Transverse colon (tissue), 4 donors: ENCODE measurements at regions not wholly inside any gene's neighbourhood (a gene's known extent, or its start where the extent isn't known, plus 50 kb on each side); places are given as distances from the start of the nearest gene placed in this dataset.

ENCODE experiments used
- DNase-seq: peaks from one replicate; pipeline ENCODE4 v3.0.0-alpha.2; 2019
- H3K27ac ChIP-seq, 4 donors: fragments of 200-600 bp; sonication (generic); 2 replicates each; pipeline ENCODE4 v1.5.1; 2016 to 2018; ENCODE audit warnings: inconsistent platforms in 4 of 4
- H3K27me3 ChIP-seq: fragments of 200-600 bp; sonication (generic); 2 replicates; pipeline ENCODE4 v1.5.1; 2017; ENCODE audit warnings: inconsistent platforms
- H3K36me3 ChIP-seq, 4 donors: fragments of 200-600 bp; sonication (generic); 2 replicates each; pipeline ENCODE4 v1.5.1; 2017 to 2019; ENCODE audit warnings: inconsistent platforms in 4 of 4
- H3K4me1 ChIP-seq, 4 donors: fragments of 200-600 bp; sonication (generic); 2 replicates each; pipeline ENCODE4 v1.5.1; 2017 to 2020; ENCODE audit warnings: inconsistent platforms in 4 of 4
- H3K4me3 ChIP-seq, 4 donors: fragments of 200-600 bp; sonication (generic); 1 replicate in 1 of 4; 2 replicates in 3 of 4; pipeline versions ENCODE4 v1.5.1 to v1.6.1; 2017 to 2019; ENCODE audit warnings: inconsistent platforms in 4 of 4
- H3K9me3 ChIP-seq, 2 donors: fragments of 200-600 bp; sonication (generic); 2 replicates each; pipeline ENCODE4 v1.5.1; 2017 to 2019; ENCODE audit warnings: inconsistent platforms in 2 of 2
- CTCF ChIP-seq, 5 experiments: fragments of 200-600 bp in 3 of 5; fragments of 450-650 bp in 2 of 5; sonication (generic) in 3 of 5; IDR thresholded peaks; 1 replicate in 2 of 5; 2 replicates in 3 of 5; pipeline ENCODE4 v1.5.1; 2016 to 2017; ENCODE audit warnings: antibody characterized with exemption in 5 of 5, inconsistent platforms in 3 of 5, mild to moderate bottlenecking in 2 of 5, moderate library complexity in 1 of 5
- EP300 ChIP-seq: sonication (generic); formaldehyde crosslinking; IDR thresholded peaks from one replicate; pipeline ENCODE4 v1.6.1; 2017; ENCODE audit warnings: antibody characterized with exemption, low read depth
- POLR2A ChIP-seq: fragments of 450-650 bp; IDR thresholded peaks from one replicate; pipeline ENCODE4 v1.6.1; 2016; ENCODE audit warnings: antibody characterized with exemption, mild to moderate bottlenecking, moderate library complexity
- POLR2AphosphoS5 ChIP-seq, 3 donors: sonication (generic); formaldehyde crosslinking; IDR thresholded peaks; one replicate each; pipeline ENCODE4 v1.6.1; 2016; ENCODE audit warnings: antibody characterized with exemption in 3 of 3
- WGBS, 2 donors: methylation state at CpG; one replicate each; pipeline ENCODE4 v1.1.5; 2018; ENCODE audit warnings: low coverage in 1 of 2; 5-methylcytosine and 5-hydroxymethylcytosine counted together
- in situ Hi-C, 4 donors: fragments of 200-750 bp; cut with MboI; loops; one replicate each; pipeline versions ENCODE4 v1.15.0 to v1.15.1; 2017; ENCODE audit warnings: low sequenced_read_pairs in 3 of 4, low pct_ligation_motif_present in 1 of 4, low pct_unique_long_range_greater_than_20kb in 1 of 4
- intact Hi-C: fragments of 100-400 bp; cut with DNase I; formaldehyde crosslinking; loops from one replicate; pipeline ENCODE4 v1.15.1; 2023; ENCODE audit warnings: low total_unique reads

DNA sequence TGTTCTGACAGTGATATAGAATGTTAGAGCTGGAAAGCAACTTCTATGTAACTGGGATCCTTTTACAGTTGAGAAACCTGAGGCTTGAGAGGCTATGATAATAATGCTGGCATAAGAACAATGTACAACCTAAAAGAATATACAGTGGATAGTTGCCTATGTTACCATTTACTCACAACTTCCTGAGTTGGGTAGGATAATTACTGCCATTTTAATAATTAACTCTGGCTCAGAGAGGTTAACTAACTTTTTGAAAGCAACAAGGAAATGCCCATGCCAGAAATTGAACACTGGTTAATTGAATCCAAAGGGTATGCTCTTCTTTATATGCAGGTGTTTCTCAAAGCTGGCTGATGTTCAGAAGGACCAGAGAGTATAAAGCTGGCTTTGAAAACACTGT, 530.7 kb upstream of the MAP3K7 start:
- Histone ChIP-seq H3K27me3 (no peaks in the 10 kb centered on the region), H3K36me3 (no peaks in the 10 kb centered on the region), H3K9me3 (no peaks in the 10 kb centered on the region), H3K4me1 (no peaks in the 10 kb centered on the region), H3K27ac (no peak overlapping the region), H3K4me3 (no peak overlapping the region)
- intact Hi-C loops (no loop called here), in situ Hi-C loops (no loop called here)
- DNase-seq: no peak
- no peak for TF ChIP-seq EP300
- TF ChIP-seq CTCF (IDR thresholded peaks at IDR 0.05): no peak
- TF ChIP-seq POLR2AphosphoS5 (IDR thresholded peaks at IDR 0.05): no peak

GRCh38 chr6:91114123-91114708, 527.3 kb upstream of the MAP3K7 start:
- WGBS, 2 donors: 88% methylated on average over 2 of the region's 2 CpGs; no CpG with 5 or more reads in 1 of the 2 donors
- H3K4me1 ChIP-seq: no peaks in the 10 kb centered on the region
- TF ChIP-seq EP300: no peak
- TF ChIP-seq POLR2A: no peak
- TF ChIP-seq POLR2AphosphoS5 (IDR thresholded peaks at IDR 0.05): no peak
- TF ChIP-seq CTCF (IDR thresholded peaks at IDR 0.05): no peak
- intact Hi-C loops: no loop called here
- no peak overlapping the region for H3K4me3 ChIP-seq
- in situ Hi-C loops: no loop called here
- no peak overlapping the region for H3K27ac ChIP-seq
- DNase-seq: no peak
- H3K9me3 ChIP-seq: no peaks in the 10 kb centered on the region
- H3K27me3 ChIP-seq: no peaks in the 10 kb centered on the region
- no peaks in the 10 kb centered on the region for H3K36me3 ChIP-seq

DNA sequence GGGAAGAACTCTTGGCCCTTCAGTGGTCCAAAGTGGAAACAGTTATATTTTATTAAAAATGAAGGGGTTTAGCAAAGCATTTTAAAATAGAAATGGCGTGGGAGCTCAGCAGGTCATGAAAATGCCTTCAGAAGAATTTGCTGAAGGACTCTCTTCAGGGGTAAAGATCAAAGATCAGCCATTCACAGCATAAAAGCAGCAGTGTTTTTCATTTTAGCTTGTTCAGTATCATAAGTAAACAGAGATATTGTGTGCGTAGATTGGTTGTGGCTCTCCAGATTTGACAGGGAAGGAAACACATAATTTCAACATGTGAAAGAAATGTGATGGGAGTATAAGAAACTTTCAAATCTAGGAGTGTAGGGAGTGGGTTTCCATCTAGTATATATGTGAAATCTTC, 519.2 kb upstream of the MAP3K7 start:
- H3K27ac ChIP-seq: no peak overlapping the region
- no peak for DNase-seq
- H3K9me3 ChIP-seq: no peaks in the 10 kb centered on the region
- H3K4me1 ChIP-seq: no peaks in the 10 kb centered on the region
- TF ChIP-seq CTCF (IDR thresholded peaks at IDR 0.05): no peak
- TF ChIP-seq POLR2A: no peak
- no peak for TF ChIP-seq EP300
- TF ChIP-seq POLR2AphosphoS5 (IDR thresholded peaks at IDR 0.05): no peak
- intact Hi-C loops: no loop called here
- H3K36me3 ChIP-seq: no peaks in the 10 kb centered on the region
- no peak overlapping the region for H3K4me3 ChIP-seq
- in situ Hi-C loops: no loop called here
- 45 to 51% methylated on average over 2 of the region's 2 CpGs for WGBS, 2 donors
- no peaks in the 10 kb centered on the region for H3K27me3 ChIP-seq

GRCh38 chr6:91105532-91105931, 518.7 kb upstream of the MAP3K7 start:
- no peak overlapping the region for H3K4me3 ChIP-seq
- H3K9me3 ChIP-seq: no peaks in the 10 kb centered on the region
- H3K36me3 ChIP-seq: no peaks in the 10 kb centered on the region
- H3K27me3 ChIP-seq: no peaks in the 10 kb centered on the region
- no peak for DNase-seq
- in situ Hi-C loops (no loop called here), intact Hi-C loops (no loop called here)
- H3K4me1 ChIP-seq: no peaks in the 10 kb centered on the region
- H3K27ac ChIP-seq: no peak overlapping the region
- no peak for TF ChIP-seq POLR2A
- TF ChIP-seq CTCF (IDR thresholded peaks at IDR 0.05): no peak
- no peak for TF ChIP-seq EP300
- no peak for TF ChIP-seq POLR2AphosphoS5 (IDR thresholded peaks at IDR 0.05)
